ENCODE measurements at regions not wholly inside any gene's neighbourhood (a gene's known extent, or its start where the extent isn't known, plus 50 kb on each side); places are given as distances from the start of the nearest gene placed in this dataset.

DNA sequence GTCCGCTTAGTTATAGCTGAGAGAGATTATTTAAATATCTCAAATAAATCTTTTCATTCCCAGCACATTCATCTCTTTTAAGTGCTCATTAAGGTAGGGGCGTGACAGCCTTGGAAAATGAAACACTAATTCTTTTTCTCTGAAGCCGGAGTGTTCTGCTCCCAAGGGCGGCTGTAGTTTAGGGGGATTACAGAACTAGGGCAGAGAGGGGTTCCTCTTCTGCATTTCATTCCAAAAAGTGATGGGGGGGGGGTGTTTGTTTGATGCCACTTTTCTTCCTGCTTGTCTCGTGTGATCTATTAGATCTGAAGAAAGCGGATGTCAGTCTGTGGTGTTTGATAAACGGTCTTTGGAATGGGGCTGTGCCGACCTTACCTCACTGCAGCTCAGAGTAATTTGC, 506.5 kb upstream of the MGMT start:
- no peak for DNase-seq

- no peak for DNase-seq
Observed at GRCh38 chr10:128962182-128962581, 504.9 kb upstream of the MGMT start.

- no peak for DNase-seq
Observed at GRCh38 chr10:128963211-128964099, 503.6 kb upstream of the MGMT start.

DNA sequence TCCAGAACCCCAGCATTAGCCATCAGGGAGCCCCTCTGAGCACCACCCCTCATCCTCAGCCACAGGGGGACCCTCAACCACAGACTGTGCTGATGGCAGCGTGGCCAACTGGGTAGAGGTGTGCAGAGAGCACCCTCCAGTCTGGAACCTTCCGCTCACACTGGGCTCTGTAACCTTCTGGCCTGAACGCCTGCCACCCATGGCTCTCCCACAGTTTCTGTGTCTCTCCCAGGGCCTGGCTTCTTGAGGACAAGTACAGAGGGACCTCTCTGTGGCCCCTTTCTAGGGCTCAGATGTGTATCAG, 503.0 kb upstream of the MGMT start:
- no peak for DNase-seq

DNA sequence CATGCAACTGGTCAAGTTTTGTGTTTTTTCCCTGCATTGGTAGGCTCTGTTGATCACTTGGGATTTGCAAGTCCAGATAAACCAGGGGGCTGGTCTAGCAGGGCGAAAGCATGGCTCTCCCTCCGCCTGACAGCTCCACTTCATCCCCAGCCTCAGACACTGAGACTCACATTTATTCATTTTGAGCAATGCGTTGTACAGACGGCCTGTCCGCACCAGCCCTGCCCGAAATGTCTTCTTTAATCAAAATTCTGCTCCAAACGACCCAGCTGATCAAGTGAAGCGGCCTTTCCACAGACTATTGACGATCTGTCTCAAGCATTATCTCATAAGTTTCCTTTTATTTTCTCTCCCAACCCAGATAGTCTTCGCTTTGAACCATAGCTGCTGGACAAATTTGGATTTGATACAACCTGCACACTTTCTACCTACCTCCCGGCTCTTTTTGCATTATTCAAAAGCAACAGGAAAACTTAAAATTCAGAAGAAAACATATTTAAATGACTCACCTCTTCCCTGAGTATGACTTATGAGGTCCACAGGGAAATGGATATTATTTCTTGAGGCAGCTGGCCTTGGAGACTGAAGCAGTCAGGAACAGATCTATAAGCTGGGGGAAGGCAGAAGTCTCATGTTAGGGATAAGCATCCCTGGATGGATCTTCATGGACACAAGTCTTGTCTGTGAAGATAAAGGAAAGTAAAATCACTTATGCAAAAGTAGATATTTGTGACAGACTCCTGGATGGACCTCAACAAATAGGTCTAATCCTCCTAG, 498.9 kb upstream of the MGMT start:
- DNase-seq = no peak

GRCh38 chr10:128969551-128969950, 497.5 kb upstream of the MGMT start:
- no peak for DNase-seq

GRCh38 chr10:128971374-128972035, 495.5 kb upstream of the MGMT start:
- DNase-seq = no peak

DNA sequence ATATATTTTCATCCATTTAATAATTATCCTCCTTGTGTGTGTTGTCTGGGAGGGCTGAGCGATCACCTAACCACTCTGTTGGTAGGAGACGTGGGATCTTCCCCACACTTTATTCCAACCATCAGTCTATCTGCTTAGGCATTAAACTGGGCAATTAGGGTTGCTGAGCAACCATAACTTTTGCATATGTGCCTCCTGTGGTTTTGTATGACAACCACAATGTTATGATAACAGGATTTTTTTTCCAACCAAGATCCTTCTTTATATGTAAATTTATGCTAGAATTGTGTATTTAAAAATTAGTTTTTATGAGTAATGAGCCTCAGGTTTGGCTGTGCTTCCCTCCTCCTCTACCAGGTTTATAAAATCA, 495.0 kb upstream of the MGMT start:
- no peak for DNase-seq

GRCh38 chr10:128973221-128973620, 493.8 kb upstream of the MGMT start:
- DNase-seq = no peak

DNA sequence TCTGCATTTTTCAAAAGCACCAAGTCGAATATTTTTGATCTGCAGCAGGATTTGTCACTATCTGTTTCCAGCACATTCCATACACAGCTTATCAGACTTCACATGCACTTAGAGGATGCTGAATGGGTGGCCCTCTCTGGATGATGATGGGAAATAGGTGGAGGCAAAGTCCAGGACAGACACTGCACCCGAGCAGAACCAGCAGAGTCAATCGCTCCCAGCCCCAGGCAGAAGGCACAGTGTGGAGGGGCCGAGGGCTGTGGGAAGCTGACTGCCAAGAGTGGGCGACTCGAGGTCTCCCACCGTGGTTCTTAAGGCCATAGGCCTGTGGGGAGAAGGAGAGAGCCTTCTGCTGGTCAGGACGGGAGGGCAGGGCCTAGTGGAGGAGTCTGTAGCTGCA, 490.2 kb upstream of the MGMT start:
- no peak for DNase-seq

- DNase-seq = no peak
Observed at GRCh38 chr10:128978211-128978610, 488.8 kb upstream of the MGMT start.

GRCh38 chr10:128979405-128979804, 487.6 kb upstream of the MGMT start:
- DNase-seq = no peak

GRCh38 chr10:128981251-128981650, 485.8 kb upstream of the MGMT start:
- no peak for DNase-seq

- DNase-seq = no peak
Observed at GRCh38 chr10:128981881-128982615, 485.0 kb upstream of the MGMT start.

DNA sequence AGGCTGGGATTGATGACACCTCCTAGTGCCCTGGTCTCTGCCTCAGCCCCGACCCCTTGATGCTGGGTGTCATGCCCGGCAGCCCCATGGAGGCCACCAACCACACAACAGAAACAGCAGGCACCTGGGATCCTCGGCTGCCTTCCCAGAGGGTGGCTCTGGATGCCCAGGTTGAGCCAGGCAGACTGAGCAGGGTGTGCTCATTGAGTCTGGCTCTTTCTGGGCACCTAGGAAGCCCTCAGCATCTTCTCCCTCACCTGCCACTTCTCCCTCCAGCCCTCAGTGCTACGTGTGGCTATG, 484.5 kb upstream of the MGMT start:
- DNase-seq = no peak

DNA sequence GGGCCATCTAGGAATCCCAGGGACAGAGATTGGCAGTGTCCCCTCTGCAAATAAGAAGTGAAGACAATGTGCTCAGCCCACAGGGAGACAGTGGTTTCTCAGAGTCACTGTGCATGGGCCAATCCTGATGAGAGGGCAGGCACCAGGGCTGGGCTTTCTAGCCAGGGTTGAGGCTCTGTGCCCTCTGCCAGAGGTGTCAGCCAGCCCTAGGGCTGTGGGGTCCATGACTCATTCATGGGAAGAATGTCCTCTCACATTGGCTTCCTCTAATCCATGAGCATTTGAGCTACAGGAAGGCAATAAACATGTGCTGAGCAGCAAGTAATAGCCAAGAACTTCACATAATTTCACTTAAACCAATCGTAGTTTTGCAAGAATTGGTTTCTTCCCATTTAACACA, 482.0 kb upstream of the MGMT start:
- DNase-seq = peak; percentile 5

- DNase-seq = no peak
Observed at GRCh38 chr10:128990986-128991385, 476.1 kb upstream of the MGMT start.

GRCh38 chr10:128992770-128993169, 474.3 kb upstream of the MGMT start:
- DNase-seq = no peak

- no peak for DNase-seq
Observed at GRCh38 chr10:128993443-128993842, 473.6 kb upstream of the MGMT start.

- no peak for DNase-seq
Observed at GRCh38 chr10:128993911-128994538, 473.0 kb upstream of the MGMT start.

DNA sequence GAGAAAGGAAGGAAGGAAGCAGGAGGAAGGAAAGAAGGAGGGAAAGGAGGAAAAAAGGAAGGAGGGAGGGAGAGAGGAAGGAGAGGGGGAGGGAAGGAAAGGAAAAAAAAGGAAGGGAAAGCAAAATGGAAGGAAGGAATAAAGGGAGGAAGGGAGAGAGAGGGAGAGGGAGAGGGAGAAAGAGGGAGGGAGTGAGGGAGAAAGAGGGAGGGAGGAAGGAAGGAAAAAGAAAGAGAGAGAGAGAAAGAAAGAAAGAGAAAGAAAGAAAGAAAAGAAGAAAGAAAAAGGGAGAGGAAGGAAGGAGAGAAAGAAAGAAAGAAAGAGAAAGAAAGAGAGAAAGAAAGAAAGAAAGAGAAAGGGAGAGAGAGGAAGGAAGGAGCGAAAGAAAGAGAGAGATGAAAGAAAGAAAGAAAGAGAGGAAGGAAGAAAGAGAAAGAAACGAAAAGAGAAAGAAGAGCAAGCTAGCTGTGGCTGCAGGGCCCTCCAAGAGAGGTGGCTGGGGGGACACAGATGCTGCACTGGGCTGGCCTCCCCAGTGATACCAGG, 472.4 kb upstream of the MGMT start:
- DNase-seq = no peak

DNA sequence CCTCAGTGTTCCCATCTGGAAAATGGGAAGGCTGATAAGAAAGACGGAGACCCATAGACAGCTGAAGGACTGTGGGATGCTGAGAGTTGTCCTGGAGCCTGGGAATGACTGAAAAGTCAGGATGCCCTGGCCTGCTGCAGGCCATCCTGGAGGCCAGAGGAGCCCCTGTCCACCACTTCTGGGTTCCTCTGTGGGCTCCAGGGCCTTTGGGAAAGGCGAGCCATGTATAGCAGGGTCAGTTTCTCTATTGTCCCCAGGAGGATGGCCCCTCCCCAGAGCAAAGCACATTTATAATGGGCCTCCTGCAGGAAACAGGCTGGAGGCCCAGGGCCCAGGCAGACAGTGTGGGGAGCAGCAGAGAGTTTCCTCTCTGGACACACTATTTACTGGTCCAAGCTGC, 471.4 kb upstream of the MGMT start:
- no peak for DNase-seq

- DNase-seq = no peak
Observed at GRCh38 chr10:128996092-128996491, 470.9 kb upstream of the MGMT start.
